ENCODE measurements at regions not wholly inside any gene's neighbourhood (a gene's known extent, or its start where the extent isn't known, plus 50 kb on each side); places are given as distances from the start of the nearest gene placed in this dataset.
"Not testable (repeated sequence)": the region's sequence is repeated elsewhere in the genome, so short reads cannot be mapped to it uniquely, and the experiment has no call there.

- DNase-seq, result no peak
Observed at GRCh38 chr10:65769828-65770227, 1156.0 kb upstream of the LRRTM3 start.

GRCh38 chr10:65778753-65779152, 1147.1 kb upstream of the LRRTM3 start:
- DNase-seq, result no peak

GRCh38 chr10:65779985-65780384, 1145.9 kb upstream of the LRRTM3 start:
- no peak for DNase-seq

GRCh38 chr10:65786279-65786678, 1139.6 kb upstream of the LRRTM3 start:
- DNase-seq, result no peak

GRCh38 chr10:65787571-65787970, 1138.3 kb upstream of the LRRTM3 start:
- no peak for DNase-seq

- no peak for DNase-seq
Observed at GRCh38 chr10:65788271-65788670, 1137.6 kb upstream of the LRRTM3 start.

GRCh38 chr10:65791979-65792378, 1133.9 kb upstream of the LRRTM3 start:
- DNase-seq, result no peak

GRCh38 chr10:65793738-65794425, 1132.0 kb upstream of the LRRTM3 start:
- no peak for DNase-seq

- not testable (repeated sequence) for DNase-seq
Observed at GRCh38 chr10:65794861-65795260, 1131.0 kb upstream of the LRRTM3 start.

- DNase-seq, result no peak
Observed at GRCh38 chr10:65796472-65796871, 1129.4 kb upstream of the LRRTM3 start.

- no peak for DNase-seq
Observed at GRCh38 chr10:65798133-65798532, 1127.7 kb upstream of the LRRTM3 start.

GRCh38 chr10:65802391-65802790, 1123.4 kb upstream of the LRRTM3 start:
- DNase-seq, result no peak

GRCh38 chr10:65805511-65805910, 1120.3 kb upstream of the LRRTM3 start:
- no peak for DNase-seq

GRCh38 chr10:65805993-65806392, 1119.8 kb upstream of the LRRTM3 start:
- DNase-seq, result no peak

- DNase-seq, result no peak
Observed at GRCh38 chr10:65808687-65809333, 1117.0 kb upstream of the LRRTM3 start.

GRCh38 chr10:65811931-65812525, 1113.8 kb upstream of the LRRTM3 start:
- DNase-seq, result no peak

GRCh38 chr10:65816536-65816935, 1109.3 kb upstream of the LRRTM3 start:
- no peak for DNase-seq

- DNase-seq, result no peak
Observed at GRCh38 chr10:65818990-65819389, 1106.8 kb upstream of the LRRTM3 start.

GRCh38 chr10:65827359-65827758, 1098.5 kb upstream of the LRRTM3 start:
- no peak for DNase-seq

GRCh38 chr10:65838811-65839210, 1087.0 kb upstream of the LRRTM3 start:
- DNase-seq, result no peak

GRCh38 chr10:65843203-65843602, 1082.6 kb upstream of the LRRTM3 start:
- DNase-seq, result no peak

- no peak for DNase-seq
Observed at GRCh38 chr10:65845916-65846315, 1079.9 kb upstream of the LRRTM3 start.

- no peak for DNase-seq
Observed at GRCh38 chr10:65846541-65846940, 1079.3 kb upstream of the LRRTM3 start.

- no peak for DNase-seq
Observed at GRCh38 chr10:65846949-65847348, 1078.9 kb upstream of the LRRTM3 start.

Data from stimulated activated CD4-positive, alpha-beta T cell treated with anti-CD3 and anti-CD28 coated beads, Interleukin-15, amount 100 ng/mL, for 24 hours (primary cell).